SK-N-SH treated with all-trans-retinoic acid at 6 μM for 48 hours (cell line): ENCODE measurements at regions not wholly inside any gene's neighbourhood (a gene's known extent, or its start where the extent isn't known, plus 50 kb on each side); places are given as distances from the start of the nearest gene placed in this dataset.

Experiments
- ZFP3 ChIP-seq: fragments of 250-450 bp; sonication (Bioruptor Pico); IDR thresholded peaks from 2 replicates; pipeline ENCODE4 v1.5.0; 2020; ENCODE audit warnings: mild to moderate bottlenecking, moderate library complexity
- TF ChIP-seq, protein P1 (sequence below): fragments of 250-450 bp; sonication (Bioruptor Pico); IDR thresholded peaks from 2 replicates; pipeline ENCODE4 v1.8.0; 2020; ENCODE audit warnings: mild to moderate bottlenecking, moderate library complexity, borderline replicate concordance
- TF ChIP-seq, protein P2 (sequence below): fragments of 250-450 bp; sonication (Bioruptor Pico); IDR thresholded peaks from 2 replicates; pipeline ENCODE4 v1.8.0; 2021; ENCODE audit warnings: low read depth, mild to moderate bottlenecking, moderate library complexity, borderline replicate concordance

DNA sequence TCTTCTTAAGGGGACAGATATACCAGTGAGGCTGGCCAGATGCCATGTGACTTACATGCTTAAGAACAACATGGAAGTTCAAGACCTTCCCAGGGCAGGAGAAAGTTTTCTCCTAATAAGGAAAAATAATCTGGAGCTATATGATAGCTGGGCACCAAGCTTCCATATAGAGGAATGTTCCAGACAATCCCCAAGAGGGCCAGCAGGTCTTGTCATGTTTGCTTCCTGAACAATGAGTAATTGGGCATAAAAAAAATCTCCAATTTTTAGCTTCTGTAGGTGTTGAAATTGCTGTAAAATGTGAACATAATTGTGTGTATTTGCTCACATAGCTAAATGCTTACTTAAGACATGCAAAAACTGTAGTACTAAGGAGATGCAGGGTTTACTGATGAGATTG is 809.5 kb upstream of the PIK3C3 start:
- TF ChIP-seq ZFP3 (CRISPR knock-in tag): no peak
- TF ChIP-seq, protein P1, sequence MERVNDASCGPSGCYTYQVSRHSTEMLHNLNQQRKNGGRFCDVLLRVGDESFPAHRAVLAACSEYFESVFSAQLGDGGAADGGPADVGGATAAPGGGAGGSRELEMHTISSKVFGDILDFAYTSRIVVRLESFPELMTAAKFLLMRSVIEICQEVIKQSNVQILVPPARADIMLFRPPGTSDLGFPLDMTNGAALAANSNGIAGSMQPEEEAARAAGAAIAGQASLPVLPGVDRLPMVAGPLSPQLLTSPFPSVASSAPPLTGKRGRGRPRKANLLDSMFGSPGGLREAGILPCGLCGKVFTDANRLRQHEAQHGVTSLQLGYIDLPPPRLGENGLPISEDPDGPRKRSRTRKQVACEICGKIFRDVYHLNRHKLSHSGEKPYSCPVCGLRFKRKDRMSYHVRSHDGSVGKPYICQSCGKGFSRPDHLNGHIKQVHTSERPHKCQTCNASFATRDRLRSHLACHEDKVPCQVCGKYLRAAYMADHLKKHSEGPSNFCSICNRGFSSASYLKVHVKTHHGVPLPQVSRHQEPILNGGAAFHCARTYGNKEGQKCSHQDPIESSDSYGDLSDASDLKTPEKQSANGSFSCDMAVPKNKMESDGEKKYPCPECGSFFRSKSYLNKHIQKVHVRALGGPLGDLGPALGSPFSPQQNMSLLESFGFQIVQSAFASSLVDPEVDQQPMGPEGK (CRISPR knock-in tag): no peak
- TF ChIP-seq, protein P2, sequence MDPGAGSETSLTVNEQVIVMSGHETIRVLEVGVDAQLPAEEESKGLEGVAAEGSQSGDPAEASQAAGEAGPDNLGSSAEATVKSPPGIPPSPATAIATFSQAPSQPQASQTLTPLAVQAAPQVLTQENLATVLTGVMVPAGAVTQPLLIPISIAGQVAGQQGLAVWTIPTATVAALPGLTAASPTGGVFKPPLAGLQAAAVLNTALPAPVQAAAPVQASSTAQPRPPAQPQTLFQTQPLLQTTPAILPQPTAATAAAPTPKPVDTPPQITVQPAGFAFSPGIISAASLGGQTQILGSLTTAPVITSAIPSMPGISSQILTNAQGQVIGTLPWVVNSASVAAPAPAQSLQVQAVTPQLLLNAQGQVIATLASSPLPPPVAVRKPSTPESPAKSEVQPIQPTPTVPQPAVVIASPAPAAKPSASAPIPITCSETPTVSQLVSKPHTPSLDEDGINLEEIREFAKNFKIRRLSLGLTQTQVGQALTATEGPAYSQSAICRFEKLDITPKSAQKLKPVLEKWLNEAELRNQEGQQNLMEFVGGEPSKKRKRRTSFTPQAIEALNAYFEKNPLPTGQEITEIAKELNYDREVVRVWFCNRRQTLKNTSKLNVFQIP (CRISPR knock-in tag): no peak
